ENCODE measurements at regions not wholly inside any gene's neighbourhood (a gene's known extent, or its start where the extent isn't known, plus 50 kb on each side); places are given as distances from the start of the nearest gene placed in this dataset.
A peak's percentile ranks its signal among the peaks of the same experiment; 100 is the strongest.

GRCh38 chr1:96370757-96371156, 350.8 kb upstream of the PTBP2 start:
- no peak for DNase-seq
- intact Hi-C loops (cut with DNase I), result no loop called here

DNA sequence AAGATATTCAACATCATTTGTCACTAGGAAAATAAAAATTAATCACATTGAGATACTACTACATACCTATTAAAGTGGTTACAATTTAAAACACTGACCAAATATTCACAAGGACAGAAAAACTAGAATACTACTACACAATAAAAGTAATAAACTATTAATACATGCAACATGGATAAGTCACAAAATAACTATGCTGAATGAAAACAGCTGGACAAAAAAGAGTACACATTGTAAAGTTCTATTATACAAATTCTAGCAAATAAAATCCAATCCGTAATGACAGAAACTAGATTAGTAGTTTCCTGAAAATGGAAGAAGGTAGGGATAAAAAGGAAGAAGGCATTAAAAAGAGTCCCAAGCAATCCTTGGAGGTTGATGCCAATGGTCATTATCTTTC, 348.7 kb upstream of the PTBP2 start:
- DNase-seq, result no peak
- intact Hi-C loops (cut with DNase I), result no loop called here

- intact Hi-C loops (cut with DNase I), result no loop called here
- DNase-seq, result no peak
Observed at GRCh38 chr1:96374076-96374762, 347.4 kb upstream of the PTBP2 start.

- no peak for DNase-seq
- intact Hi-C loops (cut with DNase I), result no loop called here
Observed at GRCh38 chr1:96376846-96377245, 344.7 kb upstream of the PTBP2 start.

DNA sequence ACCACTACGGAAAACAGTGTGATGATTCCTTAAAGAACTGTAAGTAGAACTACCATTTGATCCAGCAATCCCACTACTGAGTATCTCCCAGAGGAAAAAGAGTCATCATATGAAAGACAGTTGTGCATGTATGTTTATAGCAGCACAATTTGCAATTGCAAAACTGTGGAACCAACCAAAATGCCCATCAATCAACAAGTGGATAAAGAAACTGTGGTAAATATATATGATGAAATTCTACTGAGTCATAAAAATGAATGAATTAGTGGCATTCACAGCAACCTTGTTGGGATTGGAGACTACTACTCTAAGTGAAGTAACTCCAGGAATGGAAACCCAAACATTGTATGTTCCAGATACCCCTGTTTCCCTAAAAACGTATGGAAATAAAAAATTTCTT, 337.0 kb upstream of the PTBP2 start:
- intact Hi-C loops (cut with DNase I), result no loop called here
- DNase-seq, result no peak

DNA sequence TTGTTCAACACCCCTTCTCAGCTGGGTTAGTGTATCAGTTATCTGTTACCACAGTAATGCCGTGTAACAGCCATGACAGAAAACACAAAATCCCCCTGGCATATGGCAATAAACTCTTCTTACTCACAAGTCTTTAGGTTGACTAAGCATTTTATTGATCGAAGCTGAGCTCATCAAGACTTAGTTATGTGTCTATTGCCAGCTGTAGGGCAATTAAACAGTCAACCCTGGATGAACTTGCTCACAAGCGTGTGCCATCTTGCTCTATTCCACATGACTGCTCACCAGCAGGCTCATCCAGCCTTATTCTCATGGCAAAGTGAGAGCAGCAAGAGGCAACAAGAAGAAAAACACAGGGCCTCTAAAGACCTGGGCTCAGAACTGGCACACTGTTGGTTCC, 333.8 kb upstream of the PTBP2 start:
- DNase-seq, result no peak
- intact Hi-C loops (cut with DNase I), result no loop called here

GRCh38 chr1:96388421-96389310, 332.9 kb upstream of the PTBP2 start:
- intact Hi-C loops (cut with DNase I), result no loop called here
- no peak for DNase-seq

GRCh38 chr1:96400089-96400488, 321.5 kb upstream of the PTBP2 start:
- intact Hi-C loops (cut with DNase I), result no loop called here
- no peak for DNase-seq

- no peak for DNase-seq
- intact Hi-C loops (cut with DNase I), result no loop called here
Observed at GRCh38 chr1:96409087-96409486, 312.5 kb upstream of the PTBP2 start.

- DNase-seq, result no peak
- intact Hi-C loops (cut with DNase I), result no loop called here
Observed at GRCh38 chr1:96409689-96410088, 311.9 kb upstream of the PTBP2 start.

DNA sequence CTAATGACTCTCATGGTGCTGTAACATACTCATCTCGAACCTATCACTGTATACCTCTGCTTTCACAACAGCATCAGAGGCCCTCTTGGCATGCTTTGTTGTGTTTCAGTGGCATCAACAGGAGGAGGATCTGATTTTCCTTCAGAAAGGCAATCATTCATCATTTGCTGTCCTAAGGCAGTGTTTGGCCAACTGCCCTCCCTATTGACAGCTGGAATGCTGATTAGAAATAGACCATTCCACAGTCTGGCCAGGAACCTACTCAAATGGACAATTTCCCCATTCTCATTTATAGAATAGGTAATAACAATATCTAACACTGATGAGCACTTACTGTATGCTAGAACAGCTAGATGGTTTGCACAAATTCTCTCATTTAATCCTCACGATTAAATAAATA, 310.6 kb upstream of the PTBP2 start:
- intact Hi-C loops (cut with DNase I), result no loop called here
- DNase-seq, result no peak

DNA sequence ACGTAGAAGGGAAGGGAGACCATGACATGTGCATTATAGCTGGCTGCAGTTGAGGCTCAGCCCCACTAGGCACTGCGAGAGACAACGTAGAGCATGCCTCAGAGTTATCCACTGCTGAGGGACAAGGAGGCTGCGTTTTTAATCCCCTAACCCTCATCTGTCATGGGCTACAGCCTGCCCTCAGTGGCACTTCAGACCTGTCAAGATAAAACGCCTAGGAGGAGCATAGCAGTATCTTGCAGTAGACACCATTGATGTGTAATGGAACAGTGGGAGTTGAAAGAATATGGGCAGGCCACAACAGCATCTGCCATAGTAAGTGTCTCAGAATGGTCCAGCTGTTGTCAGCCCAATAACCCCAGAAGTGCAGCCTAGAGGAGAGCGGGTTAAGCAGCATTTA, 307.0 kb upstream of the PTBP2 start:
- intact Hi-C loops (cut with DNase I), result no loop called here
- no peak for DNase-seq

GRCh38 chr1:96416111-96416595, 305.4 kb upstream of the PTBP2 start:
- DNase-seq, result peak in 1 of 42 donors; percentile 1

GRCh38 chr1:96416701-96417444, 304.7 kb upstream of the PTBP2 start:
- intact Hi-C loops (cut with DNase I), result no loop called here
- DNase-seq, result no peak

More at GRCh38 chr1:96416111-96416595, 305.4 kb upstream of the PTBP2 start:
- intact Hi-C loops (cut with DNase I), result no loop called here

DNA sequence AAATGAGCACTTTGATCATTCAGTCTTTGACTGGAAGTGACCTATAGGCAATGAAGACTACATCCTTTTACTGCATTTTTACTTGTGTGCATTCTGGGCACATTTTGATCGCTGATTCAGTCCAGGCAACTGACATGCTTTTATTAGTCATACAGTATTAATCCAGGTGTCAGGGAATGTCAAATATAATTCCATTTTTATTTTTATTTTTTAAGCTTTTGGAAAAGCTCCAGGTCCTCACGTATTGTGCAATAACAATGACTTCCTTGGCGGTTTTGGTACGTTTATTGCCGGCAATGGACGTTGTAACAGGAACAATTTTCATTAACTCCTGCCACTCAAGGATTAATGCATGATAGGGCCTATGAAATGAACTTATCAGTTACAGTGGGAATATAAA, 302.6 kb upstream of the PTBP2 start:
- no peak for DNase-seq
- intact Hi-C loops (cut with DNase I), result no loop called here

- intact Hi-C loops (cut with DNase I), result no loop called here
- DNase-seq, result no peak
Observed at GRCh38 chr1:96424877-96425276, 296.7 kb upstream of the PTBP2 start.

DNA sequence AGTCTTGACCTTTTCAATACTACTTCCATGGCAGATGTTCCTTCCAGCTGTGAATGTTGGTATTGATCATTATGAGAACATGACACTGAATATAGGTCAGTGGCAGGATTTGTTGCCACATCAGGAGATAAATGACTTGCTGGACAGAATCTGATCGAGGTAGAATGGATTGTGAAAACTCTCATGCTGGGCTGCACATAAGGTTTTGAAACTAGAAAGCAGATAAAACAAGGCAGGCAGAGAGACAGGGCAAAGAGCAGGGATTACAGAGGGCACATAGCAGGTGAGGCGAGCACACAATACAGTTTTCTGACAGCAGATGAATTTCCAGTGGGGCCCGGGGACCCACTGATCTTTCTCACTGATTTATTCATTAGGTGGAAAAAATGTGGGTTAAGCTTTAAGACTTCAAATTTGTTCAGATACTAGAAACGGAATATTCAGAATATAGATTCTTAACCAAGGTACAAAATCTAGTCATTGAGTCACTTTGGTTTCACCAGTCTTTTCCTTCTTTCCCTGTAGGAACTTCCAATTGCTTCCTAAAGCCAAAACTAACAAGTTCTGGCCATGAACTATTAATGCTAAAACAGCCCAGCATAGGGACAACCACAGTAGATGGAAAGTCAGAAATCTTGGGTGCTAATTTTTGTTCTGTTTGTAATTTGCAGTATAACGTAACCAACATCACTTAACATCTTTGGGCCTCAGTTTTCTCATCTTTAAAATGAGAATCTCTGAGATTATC, 296.0 kb upstream of the PTBP2 start:
- no peak for DNase-seq
- intact Hi-C loops (cut with DNase I), result no loop called here

DNA sequence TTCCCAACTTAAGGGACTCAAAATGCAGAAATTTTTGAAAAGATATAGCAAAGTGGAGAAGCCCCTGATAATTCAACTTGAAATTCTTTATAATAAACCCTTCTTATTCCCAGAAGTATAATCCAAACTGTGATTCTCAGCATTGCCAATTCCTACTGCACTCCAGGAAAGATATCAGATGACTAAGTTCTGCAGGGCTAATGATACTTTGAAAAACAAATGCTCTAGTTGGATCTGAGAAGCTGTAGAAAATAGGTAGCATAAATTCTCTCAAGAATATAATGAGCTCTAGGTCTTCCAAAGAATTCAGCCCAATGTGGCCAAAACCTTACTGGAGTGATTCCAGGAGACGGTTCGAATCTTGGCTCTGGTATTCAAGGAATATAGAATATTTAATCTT, 294.0 kb upstream of the PTBP2 start:
- intact Hi-C loops (cut with DNase I), result no loop called here
- DNase-seq, result no peak

- DNase-seq, result no peak
- intact Hi-C loops (cut with DNase I), result no loop called here
Observed at GRCh38 chr1:96445302-96445701, 276.3 kb upstream of the PTBP2 start.

Data from head of caudate nucleus (tissue), 42 donors.